H9 (cell line): ENCODE measurements at regions not wholly inside any gene's neighbourhood (a gene's known extent, or its start where the extent isn't known, plus 50 kb on each side); places are given as distances from the start of the nearest gene placed in this dataset.

Experiments
- DNase-seq: peaks from one replicate; pipeline ENCODE4 v3.0.0-alpha.2; 2017
- H2AFZ ChIP-seq: one replicate; pipeline ENCODE4 v1.6.1; 2013; ENCODE audit warnings: mild to moderate bottlenecking, low read length, control low read depth, moderate library complexity
- H2AK5ac ChIP-seq: 2 replicates; pipeline ENCODE4 v1.6.1; 2013; ENCODE audit warnings: low read length, control low read depth, mixed read lengths; ENCODE audit not compliant: insufficient read length
- H2BK120ac ChIP-seq: one replicate; pipeline ENCODE4 v1.6.1; 2013; ENCODE audit warnings: low read depth, mild to moderate bottlenecking, low read length, control low read depth, inconsistent platforms; ENCODE audit not compliant: poor library complexity, severe bottlenecking
- H2BK12ac ChIP-seq: 2 replicates; pipeline ENCODE4 v1.6.1; 2013; ENCODE audit warnings: low read length, control low read depth, mixed read lengths, low read depth; ENCODE audit not compliant: insufficient read length
- H2BK15ac ChIP-seq: 2 replicates; pipeline ENCODE4 v1.6.1; 2013; ENCODE audit warnings: low read depth, low read length, control low read depth
- H2BK20ac ChIP-seq: one replicate; pipeline ENCODE4 v1.6.1; 2013; ENCODE audit warnings: low read depth, mild to moderate bottlenecking, low read length, control low read depth, inconsistent platforms; ENCODE audit not compliant: poor library complexity, severe bottlenecking
- H2BK5ac ChIP-seq: 2 replicates; pipeline ENCODE4 v1.6.1; 2013; ENCODE audit warnings: low read length, control low read depth, mixed read lengths; ENCODE audit not compliant: insufficient read length
- H3K14ac ChIP-seq: 2 replicates; pipeline ENCODE4 v1.6.1; 2013; ENCODE audit warnings: low read length, control low read depth; ENCODE audit not compliant: insufficient read depth
- H3K18ac ChIP-seq: 2 replicates; pipeline ENCODE4 v1.6.1; 2013; ENCODE audit warnings: low read depth, mild to moderate bottlenecking, mixed read lengths, low read length, control low read depth; ENCODE audit not compliant: insufficient read length
- H3K23ac ChIP-seq: 2 replicates; pipeline ENCODE4 v1.6.1; 2013; ENCODE audit warnings: low read length, control low read depth, mixed read lengths, low read depth; ENCODE audit not compliant: insufficient read length
- H3K23me2 ChIP-seq: 2 replicates; pipeline ENCODE4 v1.6.1; 2013; ENCODE audit warnings: low read depth, mild to moderate bottlenecking, mixed read lengths, low read length, control low read depth; ENCODE audit not compliant: insufficient read length, poor library complexity, severe bottlenecking
- H3K27ac ChIP-seq: 2 replicates; pipeline ENCODE4 v1.5.1; 2013; ENCODE audit warnings: low read length, control low read depth, mixed read lengths, low read depth; ENCODE audit not compliant: insufficient read length
- H3K27me3 ChIP-seq: 2 replicates; pipeline ENCODE4 v1.6.1; 2013; ENCODE audit warnings: low read length, control low read depth, inconsistent platforms; ENCODE audit not compliant: insufficient read depth
- H3K4ac ChIP-seq: 2 replicates; pipeline ENCODE4 v1.6.1; 2013; ENCODE audit warnings: low read depth, mild to moderate bottlenecking, control low read depth, inconsistent platforms, low read length, moderate library complexity
- H3K4me1 ChIP-seq: 2 replicates; pipeline ENCODE4 v1.6.1; 2013; ENCODE audit warnings: low read length, control low read depth, inconsistent platforms; ENCODE audit not compliant: insufficient read depth
- H3K4me2 ChIP-seq: 2 replicates; pipeline ENCODE4 v1.6.1; 2013; ENCODE audit warnings: low read length, control low read depth, mixed read lengths; ENCODE audit not compliant: insufficient read length, insufficient read depth
- H3K56ac ChIP-seq: 2 replicates; pipeline ENCODE4 v1.6.1; 2013; ENCODE audit warnings: low read depth, mild to moderate bottlenecking, mixed read lengths, low read length, control low read depth; ENCODE audit not compliant: insufficient read length
- H3K79me1 ChIP-seq: 2 replicates; pipeline ENCODE4 v1.6.1; 2013; ENCODE audit warnings: low read depth, mild to moderate bottlenecking, moderate library complexity, low read length, control low read depth, inconsistent platforms; ENCODE audit not compliant: insufficient read depth, poor library complexity, severe bottlenecking
- H3K79me2 ChIP-seq: 2 replicates; pipeline ENCODE4 v1.6.1; 2013; ENCODE audit warnings: low read length, control low read depth, inconsistent platforms; ENCODE audit not compliant: insufficient read depth
- H3K9ac ChIP-seq: 2 replicates; pipeline ENCODE4 v1.6.1; 2013; ENCODE audit warnings: low read length, control low read depth, mixed read lengths; ENCODE audit not compliant: insufficient read length; ENCODE audit errors: extremely low read depth
- H3K9me3 ChIP-seq: one replicate; pipeline ENCODE4 v1.6.1; 2013; ENCODE audit warnings: low read depth, low read length, inconsistent platforms; ENCODE audit not compliant: control insufficient read depth
- H3T11ph ChIP-seq: one replicate; pipeline ENCODE4 v1.6.1; 2013; ENCODE audit warnings: mild to moderate bottlenecking, low read length, control low read depth, inconsistent platforms
- H4K20me1 ChIP-seq: one replicate; pipeline ENCODE4 v1.6.1; 2013; ENCODE audit not compliant: control insufficient read depth, insufficient read length, insufficient read depth
- H4K5ac ChIP-seq: 2 replicates; pipeline ENCODE4 v1.6.1; 2013; ENCODE audit warnings: low read depth, mild to moderate bottlenecking, mixed read lengths, low read length, control low read depth; ENCODE audit not compliant: insufficient read length
- H4K8ac ChIP-seq: replicated peaks from 2 replicates; pipeline ENCODE4 v1.6.1; 2013; ENCODE audit warnings: low read length, control low read depth, mixed read lengths, low read depth; ENCODE audit not compliant: insufficient read length
- H4K91ac ChIP-seq: 2 replicates; pipeline ENCODE4 v1.6.1; 2013; ENCODE audit warnings: low read depth, mild to moderate bottlenecking, moderate library complexity, mixed read lengths, low read length, control low read depth; ENCODE audit not compliant: insufficient read length
- H3K27ac Mint-ChIP-seq, 3 experiments: 2 replicates in 2 of 3; 3 replicates in 1 of 3; pipeline ENCODE4 v1.8.0; 2020 to 2021; ENCODE audit warnings: mixed read lengths in 3 of 3, mild to moderate bottlenecking in 1 of 3, moderate library complexity in 1 of 3
- H3K27me3 Mint-ChIP-seq: 2 replicates; pipeline ENCODE4 v1.8.0; 2021; ENCODE audit warnings: low read depth, mild to moderate bottlenecking, moderate library complexity, mixed read lengths
- H3K36me3 Mint-ChIP-seq, 3 experiments: 2 replicates in 2 of 3; 3 replicates in 1 of 3; pipeline ENCODE4 v1.8.0; 2020 to 2021; ENCODE audit warnings: low read depth in 3 of 3, mixed read lengths in 3 of 3; ENCODE audit not compliant: insufficient read depth in 1 of 3
- H3K4me1 Mint-ChIP-seq, 2 experiments: 2 replicates each; pipeline ENCODE4 v1.8.0; 2020; ENCODE audit warnings: mixed read lengths in 2 of 2
- H3K4me3 Mint-ChIP-seq, 2 experiments: 2 replicates in 1 of 2; 3 replicates in 1 of 2; pipeline ENCODE4 v1.8.0; 2020 to 2021; ENCODE audit warnings: mild to moderate bottlenecking in 2 of 2, mixed read lengths in 2 of 2, moderate library complexity in 1 of 2
- H3K9me3 Mint-ChIP-seq, 2 experiments: 2 replicates in 1 of 2; 3 replicates in 1 of 2; pipeline ENCODE4 v1.8.0; 2020; ENCODE audit warnings: mild to moderate bottlenecking in 2 of 2, mixed read lengths in 2 of 2, moderate library complexity in 1 of 2
- CTCF ChIP-seq: fragments of 200-600 bp; sonication (generic); conservative IDR thresholded peaks from 3 replicates; pipeline ENCODE4 v1.8.0; 2021; ENCODE audit warnings: antibody characterized with exemption, mild to moderate bottlenecking
- WGBS: extraction: QIAGEN DNeasy Blood & Tissue Kit; methylation state at CpG from one replicate; pipeline ENCODE4 v1.1.7; 2013; ENCODE audit warnings: missing lambda C conversion rate, low lambda C conversion rate, mixed read lengths; ENCODE audit not compliant: insufficient read length; ENCODE audit errors: extremely low coverage; 5-methylcytosine and 5-hydroxymethylcytosine counted together

GRCh38 chr4:67218883-67219282, 326.4 kb downstream of the CENPC start:
- Histone ChIP-seq H4K8ac (no peak overlapping the region), H2BK15ac (no peak overlapping the region), H3K9ac (no peak overlapping the region), H3K23me2 (no peaks in the 10 kb centered on the region), H3K4me2 (no peak overlapping the region), H3K79me1 (no peaks in the 10 kb centered on the region), H3K4ac (no peak overlapping the region), H3K18ac (no peak overlapping the region), H3K9me3 (no peaks in the 10 kb centered on the region), H4K91ac (no peak overlapping the region), H3K4me1 (no peaks in the 10 kb centered on the region), H3K14ac (no peak overlapping the region), H2BK5ac (no peak overlapping the region), H2BK12ac (no peak overlapping the region), H3K56ac (no peak overlapping the region), H4K20me1 (no peaks in the 10 kb centered on the region), H2AFZ (no peak overlapping the region), H3K27me3 (no peaks in the 10 kb centered on the region), H3K27ac (no peak overlapping the region), H2AK5ac (no peak overlapping the region), H4K5ac (no peak overlapping the region), H2BK20ac (no peak overlapping the region), H3K23ac (no peak overlapping the region), H2BK120ac (no peak overlapping the region), H3T11ph (no peak overlapping the region), H3K79me2 (no peaks in the 10 kb centered on the region)
- no CpG with 5 or more reads among the region's 1 CpG for WGBS
- peaks cover 0 to 4% of the 10 kb centered on the region in 2 experiments; a peak in 1 of 4 replicates for H3K4me1 Mint-ChIP-seq
- no peaks in the 10 kb centered on the region; a peak in 1 of 7 replicates for H3K36me3 Mint-ChIP-seq
- no peak for DNase-seq
- no peak for TF ChIP-seq CTCF
- H3K27ac Mint-ChIP-seq: no peak overlapping the region
- H3K9me3 Mint-ChIP-seq: no peaks in the 10 kb centered on the region; a peak in 2 of 5 replicates
- H3K4me3 Mint-ChIP-seq: no peak overlapping the region
- no peaks in the 10 kb centered on the region for H3K27me3 Mint-ChIP-seq
